HG03139 (cell line): ENCODE measurements at regions not wholly inside any gene's neighbourhood (a gene's known extent, or its start where the extent isn't known, plus 50 kb on each side); places are given as distances from the start of the nearest gene placed in this dataset.

Experiments used
- ATAC-seq: cut with Tn5 transposase; IDR thresholded peaks from one replicate; pipeline ENCODE4 v1.9.1; 2021; ENCODE audit not compliant: unreplicated experiment

DNA sequence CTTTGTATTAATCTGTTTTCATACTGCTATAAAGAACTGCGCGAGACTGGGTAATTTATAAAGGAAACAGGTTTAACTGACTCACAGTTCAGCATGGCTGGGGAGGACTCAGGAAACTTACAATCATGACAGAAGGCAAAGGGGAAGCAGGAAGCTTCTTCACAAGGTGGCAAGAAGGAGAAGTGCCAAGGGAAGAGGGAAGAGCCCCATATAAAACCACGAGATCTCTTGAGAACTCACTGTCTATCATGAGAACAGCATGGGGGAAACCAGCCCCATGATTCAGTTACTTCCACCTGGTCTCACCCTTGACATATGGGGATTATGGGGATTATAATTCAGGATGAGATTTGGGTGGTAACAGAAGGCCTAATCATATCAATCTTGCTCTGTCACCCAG lies 60.9 kb upstream of the CHD1 start:
- no peak for ATAC-seq

GRCh38 chr5:98986587-98986986 lies 57.8 kb upstream of the CHD1 start:
- no peak for ATAC-seq

DNA sequence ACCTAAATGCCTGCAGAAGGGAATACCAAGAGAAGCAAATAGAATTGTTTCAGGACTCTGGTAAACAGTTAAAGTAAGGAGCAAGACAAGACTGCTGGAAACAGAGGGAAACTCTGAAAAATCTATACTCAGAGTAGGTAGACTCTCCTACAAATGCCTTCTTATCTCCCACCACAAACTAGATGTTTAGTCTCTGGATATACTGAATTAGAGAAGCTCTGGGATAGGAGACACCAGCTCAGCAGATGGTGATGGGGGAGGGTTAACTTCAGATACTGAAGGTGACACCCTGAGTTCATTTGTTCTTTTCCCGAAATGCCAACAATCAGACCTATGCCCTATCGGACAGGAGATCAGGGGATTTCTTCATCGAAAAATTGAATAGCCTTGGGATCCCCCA lies 54.1 kb upstream of the CHD1 start:
- ATAC-seq: no peak
